Glutamatergic neuron (in vitro differentiated cells): ENCODE measurements at regions not wholly inside any gene's neighbourhood (a gene's known extent, or its start where the extent isn't known, plus 50 kb on each side); places are given as distances from the start of the nearest gene placed in this dataset.

ENCODE experiments used
- DNase-seq: peaks from one replicate; pipeline ENCODE4 v3.0.0; 2022
- H3K27ac Mint-ChIP-seq: one replicate; pipeline ENCODE4 v1.8.0; 2020; ENCODE audit warnings: mild to moderate bottlenecking, mixed read lengths, inconsistent platforms; ENCODE audit not compliant: unreplicated experiment
- H3K27me3 Mint-ChIP-seq: one replicate; pipeline ENCODE4 v1.8.0; 2020; ENCODE audit warnings: mild to moderate bottlenecking, moderate library complexity, mixed read lengths, inconsistent platforms; ENCODE audit not compliant: unreplicated experiment
- H3K36me3 Mint-ChIP-seq: one replicate; pipeline ENCODE4 v1.8.0; 2020; ENCODE audit warnings: mild to moderate bottlenecking, mixed read lengths, inconsistent platforms; ENCODE audit not compliant: unreplicated experiment
- H3K4me1 Mint-ChIP-seq: one replicate; pipeline ENCODE4 v1.8.0; 2020; ENCODE audit warnings: mild to moderate bottlenecking, low read depth, mixed read lengths, inconsistent platforms; ENCODE audit not compliant: unreplicated experiment
- H3K4me3 Mint-ChIP-seq: one replicate; pipeline ENCODE4 v1.8.0; 2020; ENCODE audit warnings: mild to moderate bottlenecking, mixed read lengths, inconsistent platforms; ENCODE audit not compliant: unreplicated experiment
- H3K9me3 Mint-ChIP-seq: one replicate; pipeline ENCODE4 v1.8.0; 2020; ENCODE audit warnings: mild to moderate bottlenecking, moderate library complexity, mixed read lengths, inconsistent platforms; ENCODE audit not compliant: unreplicated experiment
- CTCF ChIP-seq: fragments of 200-600 bp; sonication (generic); IDR thresholded peaks from one replicate; pipeline ENCODE4 v1.5.0; 2021; ENCODE audit not compliant: partially characterized antibody, unreplicated experiment

- DNase-seq: no peak
- Mint-ChIP-seq H3K4me1 (no peaks in the 10 kb centered on the region), H3K27ac (no peak overlapping the region), H3K27me3 (peaks cover 2% of the 10 kb centered on the region), H3K9me3 (peaks cover 3% of the 10 kb centered on the region), H3K4me3 (no peak overlapping the region), H3K36me3 (peaks cover 10% of the 10 kb centered on the region)
- TF ChIP-seq CTCF: no peak
Observed at GRCh38 chr13:34031610-34032009, 213.7 kb downstream of the RFC3 start.

GRCh38 chr13:34034411-34034810 is 216.5 kb downstream of the RFC3 start:
- no peaks in the 10 kb centered on the region for H3K4me1 Mint-ChIP-seq
- H3K4me3 Mint-ChIP-seq: no peak overlapping the region
- no peak overlapping the region for H3K27ac Mint-ChIP-seq
- TF ChIP-seq CTCF: no peak
- peaks cover 1% of the 10 kb centered on the region for H3K9me3 Mint-ChIP-seq
- H3K27me3 Mint-ChIP-seq: no peaks in the 10 kb centered on the region
- H3K36me3 Mint-ChIP-seq: peaks cover 10% of the 10 kb centered on the region
- DNase-seq: no peak

DNA sequence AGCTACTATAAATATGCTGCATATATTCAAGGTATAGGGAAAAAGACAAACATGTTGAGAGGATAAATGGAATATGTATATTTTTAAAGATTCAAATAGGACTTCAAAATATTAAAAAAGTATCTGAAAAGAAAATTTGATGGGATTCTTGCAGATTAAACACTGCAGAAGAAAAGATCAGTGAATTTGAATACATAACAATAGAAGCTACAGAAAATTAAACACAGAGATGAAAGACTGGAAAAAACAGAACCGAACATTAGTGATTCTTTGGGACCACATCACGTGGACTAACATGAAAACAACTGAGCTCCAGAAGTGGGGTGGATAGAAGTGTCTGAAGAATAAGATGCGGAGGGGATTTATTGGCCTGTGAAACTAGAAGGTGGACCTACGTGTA is 217.2 kb downstream of the RFC3 start:
- Mint-ChIP-seq H3K9me3 (peaks cover 1% of the 10 kb centered on the region), H3K4me1 (no peaks in the 10 kb centered on the region), H3K27ac (no peak overlapping the region), H3K4me3 (no peak overlapping the region), H3K36me3 (peaks cover 10% of the 10 kb centered on the region), H3K27me3 (no peaks in the 10 kb centered on the region)
- no peak for TF ChIP-seq CTCF
- DNase-seq: no peak

GRCh38 chr13:34035676-34036325 is 217.9 kb downstream of the RFC3 start:
- Mint-ChIP-seq H3K36me3 (peaks cover 10% of the 10 kb centered on the region), H3K27ac (no peak overlapping the region)
- no peak for TF ChIP-seq CTCF

DNA sequence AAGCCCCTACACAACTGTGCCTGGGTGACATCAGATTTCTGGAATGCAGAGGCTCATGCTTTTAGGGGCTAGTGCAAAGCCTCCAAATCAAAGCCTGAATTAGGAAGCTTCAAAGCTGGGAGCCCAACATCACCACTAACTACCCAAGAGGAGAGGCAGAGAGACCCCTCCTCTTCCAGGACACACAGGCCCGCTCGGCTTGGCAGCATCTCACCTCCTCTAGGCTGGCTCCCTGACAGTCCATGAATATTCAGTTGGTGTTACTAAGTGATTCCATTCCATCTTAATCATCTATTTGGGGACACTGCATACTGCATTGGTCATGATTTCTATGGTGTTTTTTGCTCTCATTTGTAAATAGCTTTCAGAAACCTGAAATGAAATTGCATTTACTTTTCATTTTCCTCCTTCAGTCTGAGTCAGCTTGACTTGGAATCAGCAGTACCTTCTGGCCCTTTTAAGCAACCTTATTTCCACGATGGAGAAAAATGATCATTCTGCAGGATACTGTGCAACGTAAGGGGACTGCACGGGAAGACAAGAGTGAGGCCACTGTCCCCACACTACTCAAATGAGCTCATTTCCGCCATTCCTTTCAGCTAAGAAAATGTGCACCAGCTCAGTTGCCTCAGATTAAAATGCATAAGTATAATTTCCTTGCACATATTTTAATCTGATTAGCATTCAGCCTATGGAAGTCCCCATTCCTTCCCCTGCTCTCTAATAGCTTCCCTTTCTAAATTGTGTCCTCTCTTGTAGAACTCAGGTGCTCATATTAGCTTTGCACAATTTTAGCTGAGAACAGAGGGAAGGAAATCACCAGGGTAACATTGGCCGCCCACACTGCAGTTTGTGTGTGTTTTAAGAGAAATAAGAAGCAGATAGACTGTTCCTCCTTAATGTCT is 219.9 kb downstream of the RFC3 start:
- no peak overlapping the region for H3K27ac Mint-ChIP-seq

More at GRCh38 chr13:34035676-34036325, 217.9 kb downstream of the RFC3 start:
- H3K4me1 Mint-ChIP-seq: no peaks in the 10 kb centered on the region
- H3K4me3 Mint-ChIP-seq: no peak overlapping the region
- no peak for DNase-seq
- H3K9me3 Mint-ChIP-seq: no peaks in the 10 kb centered on the region
- H3K27me3 Mint-ChIP-seq: no peaks in the 10 kb centered on the region

More for the DNA sequence above, 219.9 kb downstream of the RFC3 start:
- Mint-ChIP-seq H3K27me3 (no peaks in the 10 kb centered on the region), H3K9me3 (no peaks in the 10 kb centered on the region), H3K4me3 (no peak overlapping the region), H3K4me1 (no peaks in the 10 kb centered on the region), H3K36me3 (peaks cover 4% of the 10 kb centered on the region)
- TF ChIP-seq CTCF: no peak
- DNase-seq: no peak
